ENCODE measurements at regions not wholly inside any gene's neighbourhood (a gene's known extent, or its start where the extent isn't known, plus 50 kb on each side); places are given as distances from the start of the nearest gene placed in this dataset.

GRCh38 chr6:121499666-121500065 lies 64.2 kb downstream of the GJA1 start:
- no peak for DNase-seq

- DNase-seq = no peak
Measured at GRCh38 chr6:121503589-121503991, 68.1 kb downstream of the GJA1 start.

- no peak for DNase-seq
Measured at GRCh38 chr6:121504227-121504626, 68.8 kb downstream of the GJA1 start.

- DNase-seq = no peak
Measured at GRCh38 chr6:121505284-121505683, 69.8 kb downstream of the GJA1 start.

GRCh38 chr6:121506761-121507754 lies 71.6 kb downstream of the GJA1 start:
- no peak for DNase-seq

- no peak for DNase-seq
Measured at GRCh38 chr6:121510568-121511177, 75.2 kb downstream of the GJA1 start.

GRCh38 chr6:121515630-121516265 lies 80.3 kb downstream of the GJA1 start:
- DNase-seq = no peak

- DNase-seq = no peak
Measured at GRCh38 chr6:121516331-121516730, 80.9 kb downstream of the GJA1 start.

GRCh38 chr6:121520337-121521163 lies 85.1 kb downstream of the GJA1 start:
- no peak for DNase-seq

GRCh38 chr6:121521164-121521555 lies 85.7 kb downstream of the GJA1 start:
- no peak for DNase-seq

- DNase-seq = no peak
Measured at GRCh38 chr6:121522265-121522664, 86.8 kb downstream of the GJA1 start.

- DNase-seq = no peak
Measured at GRCh38 chr6:121522771-121523386, 87.4 kb downstream of the GJA1 start.

- no peak for DNase-seq
Measured at GRCh38 chr6:121523628-121524027, 88.2 kb downstream of the GJA1 start.

- no peak for DNase-seq
Measured at GRCh38 chr6:121526282-121526681, 90.8 kb downstream of the GJA1 start.

GRCh38 chr6:121531658-121532169 lies 96.3 kb downstream of the GJA1 start:
- no peak for DNase-seq

- no peak for DNase-seq
Measured at GRCh38 chr6:121533321-121533841, 97.9 kb downstream of the GJA1 start.

- no peak for DNase-seq
Measured at GRCh38 chr6:121535777-121536176, 100.3 kb downstream of the GJA1 start.

- no peak for DNase-seq
Measured at GRCh38 chr6:121536345-121536744, 100.9 kb downstream of the GJA1 start.

GRCh38 chr6:121539439-121539838 lies 104.0 kb downstream of the GJA1 start:
- DNase-seq = no peak

- DNase-seq = no peak
Measured at GRCh38 chr6:121540210-121540609, 104.8 kb downstream of the GJA1 start.

GRCh38 chr6:121544691-121545090 lies 109.2 kb downstream of the GJA1 start:
- DNase-seq = no peak

- no peak for DNase-seq
Measured at GRCh38 chr6:121548131-121548530, 112.7 kb downstream of the GJA1 start.

All from NCI-H510A (cell line).